Fibroblast of lung (primary cell): ENCODE measurements at regions not wholly inside any gene's neighbourhood (a gene's known extent, or its start where the extent isn't known, plus 50 kb on each side); places are given as distances from the start of the nearest gene placed in this dataset.

Experiments
- CTCF ChIP-seq, 2 donors: IDR thresholded peaks in 1 of 2; conservative IDR thresholded peaks in 1 of 2; 1 replicate in 1 of 2; 2 replicates in 1 of 2; pipeline ENCODE4 v1.5.1; 2011 to 2012; ENCODE audit warnings: low read length in 2 of 2, control low read depth in 1 of 2, inconsistent platforms in 1 of 2, low read depth in 1 of 2, mild to moderate bottlenecking in 1 of 2
- EZH2 ChIP-seq: IDR thresholded peaks from 2 replicates; pipeline ENCODE4 v1.5.1; 2012; ENCODE audit warnings: low read length, control low read depth, mild to moderate bottlenecking; ENCODE audit errors: missing control alignments

- TF ChIP-seq EZH2 (no peak), CTCF (conservative IDR thresholded peaks at IDR 0.05 in 1 of 2, IDR thresholded peaks at IDR 0.05 in 1 of 2; ENCODE audit: low read depth in 1 of 2, low read length in 2 of 2) (no peak)
Measured at GRCh38 chr6:113258771-113259170, 598.4 kb upstream of the MARCKS start.
